ENCODE measurements at regions not wholly inside any gene's neighbourhood (a gene's known extent, or its start where the extent isn't known, plus 50 kb on each side); places are given as distances from the start of the nearest gene placed in this dataset.

DNA sequence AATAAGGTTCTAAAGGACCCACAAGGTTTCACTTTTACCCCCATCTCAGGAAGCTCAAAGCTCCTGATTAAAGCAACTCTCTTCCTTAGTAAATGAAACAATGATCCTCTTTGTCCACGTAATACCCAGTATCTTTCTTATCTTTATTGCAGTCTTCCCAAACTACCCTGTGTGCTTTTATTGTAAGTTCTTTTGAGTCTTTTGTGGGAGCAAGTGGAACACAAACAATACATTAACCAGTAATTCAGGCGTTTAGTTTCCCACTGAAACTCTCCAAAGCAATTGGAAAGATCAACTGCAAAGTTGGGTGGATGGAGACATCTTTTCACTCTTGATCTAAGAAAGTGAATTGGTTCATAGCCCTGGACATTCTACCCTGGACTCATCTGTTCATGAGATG, 240.0 kb downstream of the ZNF621 start:
- TF ChIP-seq, protein P1, sequence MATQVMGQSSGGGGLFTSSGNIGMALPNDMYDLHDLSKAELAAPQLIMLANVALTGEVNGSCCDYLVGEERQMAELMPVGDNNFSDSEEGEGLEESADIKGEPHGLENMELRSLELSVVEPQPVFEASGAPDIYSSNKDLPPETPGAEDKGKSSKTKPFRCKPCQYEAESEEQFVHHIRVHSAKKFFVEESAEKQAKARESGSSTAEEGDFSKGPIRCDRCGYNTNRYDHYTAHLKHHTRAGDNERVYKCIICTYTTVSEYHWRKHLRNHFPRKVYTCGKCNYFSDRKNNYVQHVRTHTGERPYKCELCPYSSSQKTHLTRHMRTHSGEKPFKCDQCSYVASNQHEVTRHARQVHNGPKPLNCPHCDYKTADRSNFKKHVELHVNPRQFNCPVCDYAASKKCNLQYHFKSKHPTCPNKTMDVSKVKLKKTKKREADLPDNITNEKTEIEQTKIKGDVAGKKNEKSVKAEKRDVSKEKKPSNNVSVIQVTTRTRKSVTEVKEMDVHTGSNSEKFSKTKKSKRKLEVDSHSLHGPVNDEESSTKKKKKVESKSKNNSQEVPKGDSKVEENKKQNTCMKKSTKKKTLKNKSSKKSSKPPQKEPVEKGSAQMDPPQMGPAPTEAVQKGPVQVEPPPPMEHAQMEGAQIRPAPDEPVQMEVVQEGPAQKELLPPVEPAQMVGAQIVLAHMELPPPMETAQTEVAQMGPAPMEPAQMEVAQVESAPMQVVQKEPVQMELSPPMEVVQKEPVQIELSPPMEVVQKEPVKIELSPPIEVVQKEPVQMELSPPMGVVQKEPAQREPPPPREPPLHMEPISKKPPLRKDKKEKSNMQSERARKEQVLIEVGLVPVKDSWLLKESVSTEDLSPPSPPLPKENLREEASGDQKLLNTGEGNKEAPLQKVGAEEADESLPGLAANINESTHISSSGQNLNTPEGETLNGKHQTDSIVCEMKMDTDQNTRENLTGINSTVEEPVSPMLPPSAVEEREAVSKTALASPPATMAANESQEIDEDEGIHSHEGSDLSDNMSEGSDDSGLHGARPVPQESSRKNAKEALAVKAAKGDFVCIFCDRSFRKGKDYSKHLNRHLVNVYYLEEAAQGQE (IDR thresholded peaks at IDR 0.05; ENCODE audit: insufficient read depth in 1 of 2, low read depth in 2 of 2, low read length in 1 of 2): no peak
- no peak for TF ChIP-seq POLR2AphosphoS5 (IDR thresholded peaks at IDR 0.05; ENCODE audit: low read depth, low read length)
- TF ChIP-seq SIN3A (IDR thresholded peaks at IDR 0.05; ENCODE audit: borderline replicate concordance, insufficient read depth, low read depth, low read length): no peak
- TF ChIP-seq, protein P2, sequence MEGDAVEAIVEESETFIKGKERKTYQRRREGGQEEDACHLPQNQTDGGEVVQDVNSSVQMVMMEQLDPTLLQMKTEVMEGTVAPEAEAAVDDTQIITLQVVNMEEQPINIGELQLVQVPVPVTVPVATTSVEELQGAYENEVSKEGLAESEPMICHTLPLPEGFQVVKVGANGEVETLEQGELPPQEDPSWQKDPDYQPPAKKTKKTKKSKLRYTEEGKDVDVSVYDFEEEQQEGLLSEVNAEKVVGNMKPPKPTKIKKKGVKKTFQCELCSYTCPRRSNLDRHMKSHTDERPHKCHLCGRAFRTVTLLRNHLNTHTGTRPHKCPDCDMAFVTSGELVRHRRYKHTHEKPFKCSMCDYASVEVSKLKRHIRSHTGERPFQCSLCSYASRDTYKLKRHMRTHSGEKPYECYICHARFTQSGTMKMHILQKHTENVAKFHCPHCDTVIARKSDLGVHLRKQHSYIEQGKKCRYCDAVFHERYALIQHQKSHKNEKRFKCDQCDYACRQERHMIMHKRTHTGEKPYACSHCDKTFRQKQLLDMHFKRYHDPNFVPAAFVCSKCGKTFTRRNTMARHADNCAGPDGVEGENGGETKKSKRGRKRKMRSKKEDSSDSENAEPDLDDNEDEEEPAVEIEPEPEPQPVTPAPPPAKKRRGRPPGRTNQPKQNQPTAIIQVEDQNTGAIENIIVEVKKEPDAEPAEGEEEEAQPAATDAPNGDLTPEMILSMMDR (IDR thresholded peaks at IDR 0.05): no peak
- TF ChIP-seq TCF7L2 (IDR thresholded peaks at IDR 0.05; ENCODE audit: low read depth, low read length): no peak
- POLR2A ChIA-PET: no interaction called here
- no peaks in the 10 kb centered on the region for H3K36me3 ChIP-seq (ENCODE audit: control insufficient read depth, insufficient read depth, low read length)
- CTCF ChIA-PET: no interaction called here
- no peak for ATAC-seq
- no peak for DNase-seq (ENCODE audit: low read depth, low spot score)
- H3K4me1 ChIP-seq (ENCODE audit: control insufficient read depth, insufficient read depth, low read length): no peaks in the 10 kb centered on the region
- H3K27ac ChIP-seq (ENCODE audit: low read length): no peak overlapping the region
- no peaks in the 10 kb centered on the region for H3K27me3 ChIP-seq (ENCODE audit: control insufficient read depth, insufficient read depth, low read length)
- BruUV-seq (replicated peaks): no TSS peak
- H3K4me3 ChIP-seq (ENCODE audit: low read depth in 2 of 2, low read length in 2 of 2): no peak overlapping the region
- H3K9me3 ChIP-seq (ENCODE audit: control insufficient read depth, insufficient read depth, low read depth, low read length): no peaks in the 10 kb centered on the region
- intact Hi-C loops (cut with micrococcal nuclease; ENCODE audit: unreplicated experiment) (no loop called here), in situ Hi-C loops (cut with HindIII; ENCODE audit: low pct_unique_long_range_greater_than_20kb, low sequenced_read_pairs) (no loop called here)

DNA sequence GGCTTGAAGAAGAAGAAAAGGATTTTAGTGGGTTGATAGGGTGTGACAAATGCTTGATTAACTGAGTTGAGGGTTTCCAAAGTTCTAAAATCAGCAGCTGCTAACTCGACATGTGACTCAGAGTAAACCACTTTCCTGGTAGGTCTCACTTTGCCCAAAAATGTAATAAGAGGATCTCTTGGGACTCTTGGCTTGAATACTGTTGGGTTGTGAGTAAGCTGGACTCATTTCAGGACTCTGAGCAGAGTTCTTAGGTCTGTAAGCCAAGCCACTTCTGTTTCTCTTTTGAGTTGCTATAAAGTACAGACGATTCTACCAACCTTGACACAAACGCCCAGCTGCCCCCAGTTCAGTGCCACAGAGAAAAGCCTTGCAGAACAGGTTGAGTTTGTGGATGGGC, 241.1 kb downstream of the ZNF621 start:
- BruUV-seq (replicated peaks): no TSS peak
- DNase-seq (ENCODE audit: low read depth, low spot score) (no peak), ATAC-seq (no peak)
- CTCF ChIA-PET: no interaction called here
- Histone ChIP-seq H3K27me3 (ENCODE audit: control insufficient read depth, insufficient read depth, low read length) (no peaks in the 10 kb centered on the region), H3K27ac (ENCODE audit: low read length) (no peak overlapping the region), H3K9me3 (ENCODE audit: control insufficient read depth, insufficient read depth, low read depth, low read length) (no peaks in the 10 kb centered on the region), H3K4me1 (ENCODE audit: control insufficient read depth, insufficient read depth, low read length) (no peaks in the 10 kb centered on the region), H3K36me3 (ENCODE audit: control insufficient read depth, insufficient read depth, low read length) (no peaks in the 10 kb centered on the region), H3K4me3 (ENCODE audit: low read depth in 2 of 2, low read length in 2 of 2) (no peak overlapping the region)
- POLR2A ChIA-PET: no interaction called here
- in situ Hi-C loops (cut with HindIII; ENCODE audit: low pct_unique_long_range_greater_than_20kb, low sequenced_read_pairs): no loop called here
- intact Hi-C loops (cut with micrococcal nuclease; ENCODE audit: unreplicated experiment): no loop called here
- TF ChIP-seq SIN3A (IDR thresholded peaks at IDR 0.05; ENCODE audit: borderline replicate concordance, insufficient read depth, low read depth, low read length) (no peak), TCF7L2 (IDR thresholded peaks at IDR 0.05; ENCODE audit: low read depth, low read length) (no peak), POLR2AphosphoS5 (IDR thresholded peaks at IDR 0.05; ENCODE audit: low read depth, low read length) (no peak)
- TF ChIP-seq, protein P2 (IDR thresholded peaks at IDR 0.05): no peak
- TF ChIP-seq, protein P1 (IDR thresholded peaks at IDR 0.05; ENCODE audit: insufficient read depth in 1 of 2, low read depth in 2 of 2, low read length in 1 of 2): no peak
